HG03354 (cell line): ENCODE measurements at regions not wholly inside any gene's neighbourhood (a gene's known extent, or its start where the extent isn't known, plus 50 kb on each side); places are given as distances from the start of the nearest gene placed in this dataset.
"Not testable (repeated sequence)": the region's sequence is repeated elsewhere in the genome, so short reads cannot be mapped to it uniquely, and the experiment has no call there.

Source experiments
- ATAC-seq: cut with Tn5 transposase; IDR thresholded peaks from one replicate; pipeline ENCODE4 v1.9.1; 2021; ENCODE audit warnings: mild to moderate bottlenecking; ENCODE audit not compliant: unreplicated experiment, poor library complexity, severe bottlenecking

GRCh38 chr12:30178916-30179315 is 395.2 kb upstream of the TMTC1 start:
- no peak for ATAC-seq

- no peak for ATAC-seq
These were observed 386.3 kb upstream of the TMTC1 start for GRCh38 chr12:30169839-30170591.

- ATAC-seq = no peak
These were observed 382.5 kb upstream of the TMTC1 start for GRCh38 chr12:30166006-30166795.

GRCh38 chr12:30164382-30165318 is 380.9 kb upstream of the TMTC1 start:
- no peak for ATAC-seq

GRCh38 chr12:30156833-30157232 is 373.1 kb upstream of the TMTC1 start:
- not testable (repeated sequence) for ATAC-seq

- ATAC-seq = no peak
These were observed 371.4 kb upstream of the TMTC1 start for GRCh38 chr12:30155001-30155730.

- ATAC-seq = no peak
These were observed 370.2 kb upstream of the TMTC1 start for GRCh38 chr12:30153981-30154380.

- ATAC-seq = no peak
These were observed 369.0 kb upstream of the TMTC1 start for GRCh38 chr12:30152705-30153104.

GRCh38 chr12:30151831-30152230 is 368.1 kb upstream of the TMTC1 start:
- no peak for ATAC-seq

- no peak for ATAC-seq
These were observed 362.8 kb upstream of the TMTC1 start for GRCh38 chr12:30146561-30146960.

GRCh38 chr12:30145684-30146032 is 361.9 kb upstream of the TMTC1 start:
- no peak for ATAC-seq

- ATAC-seq = no peak
These were observed 361.3 kb upstream of the TMTC1 start for GRCh38 chr12:30144777-30145683.

- ATAC-seq = no peak
These were observed 358.6 kb upstream of the TMTC1 start for GRCh38 chr12:30142301-30142700.

GRCh38 chr12:30138483-30138882 is 354.7 kb upstream of the TMTC1 start:
- ATAC-seq = no peak

- no peak for ATAC-seq
These were observed 353.0 kb upstream of the TMTC1 start for GRCh38 chr12:30136696-30137095.

- no peak for ATAC-seq
These were observed 352.0 kb upstream of the TMTC1 start for GRCh38 chr12:30135776-30136175.

GRCh38 chr12:30134229-30134628 is 350.5 kb upstream of the TMTC1 start:
- ATAC-seq = no peak

GRCh38 chr12:30126944-30127343 is 343.2 kb upstream of the TMTC1 start:
- no peak for ATAC-seq

GRCh38 chr12:30120522-30120921 is 336.8 kb upstream of the TMTC1 start:
- ATAC-seq = no peak
